GM11168 (cell line): ENCODE measurements at regions not wholly inside any gene's neighbourhood (a gene's known extent, or its start where the extent isn't known, plus 50 kb on each side); places are given as distances from the start of the nearest gene placed in this dataset.

Source experiments
- in situ Hi-C: fragments of 300-500 bp; cut with MboI; formaldehyde crosslinking; loops from one replicate; pipeline ENCODE4 v1.12.0; 2022; ENCODE audit warnings: low sequenced_read_pairs; ENCODE audit not compliant: unreplicated experiment

DNA sequence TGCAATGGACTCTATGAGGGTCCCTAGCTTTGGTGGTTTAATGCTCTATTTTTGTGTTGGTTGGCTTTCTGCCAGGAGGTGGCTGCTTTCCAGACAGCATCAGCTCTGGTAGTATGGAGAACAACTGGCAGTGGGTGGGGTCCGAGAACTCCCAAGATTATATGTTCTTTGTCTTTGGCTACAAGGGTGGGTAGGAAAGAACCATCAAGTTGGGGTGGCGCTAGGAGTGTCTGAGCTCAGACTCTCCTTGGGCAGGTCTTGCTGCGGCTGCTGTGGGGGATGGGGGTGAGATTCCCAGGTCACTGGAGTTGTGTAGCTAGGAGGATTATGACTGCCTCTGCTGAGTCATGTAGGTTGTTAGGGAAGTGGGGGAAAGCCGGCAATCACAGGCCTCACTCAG is 976.1 kb upstream of the GYPC start:
- in situ Hi-C loops = no loop called here

DNA sequence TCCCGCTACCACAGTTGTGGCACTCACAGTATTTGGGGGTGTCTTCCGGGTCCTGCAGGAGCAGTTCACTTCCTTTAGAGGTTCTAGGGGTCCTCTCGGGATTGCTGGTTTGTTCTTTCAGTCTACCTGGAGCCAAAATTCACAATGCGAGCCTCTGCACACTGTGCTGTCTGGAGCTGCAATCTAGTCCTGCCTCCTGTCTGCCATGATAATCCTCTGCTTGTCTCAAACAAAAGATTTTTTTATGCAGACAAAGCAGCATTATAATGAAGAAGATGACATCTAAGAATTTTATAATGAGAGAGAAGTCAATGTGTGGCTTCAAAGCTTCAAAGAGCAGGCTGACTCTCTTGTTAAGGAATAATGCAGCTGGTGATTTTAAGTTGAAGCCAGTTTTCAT is 975.1 kb upstream of the GYPC start:
- in situ Hi-C loops = no loop called here

DNA sequence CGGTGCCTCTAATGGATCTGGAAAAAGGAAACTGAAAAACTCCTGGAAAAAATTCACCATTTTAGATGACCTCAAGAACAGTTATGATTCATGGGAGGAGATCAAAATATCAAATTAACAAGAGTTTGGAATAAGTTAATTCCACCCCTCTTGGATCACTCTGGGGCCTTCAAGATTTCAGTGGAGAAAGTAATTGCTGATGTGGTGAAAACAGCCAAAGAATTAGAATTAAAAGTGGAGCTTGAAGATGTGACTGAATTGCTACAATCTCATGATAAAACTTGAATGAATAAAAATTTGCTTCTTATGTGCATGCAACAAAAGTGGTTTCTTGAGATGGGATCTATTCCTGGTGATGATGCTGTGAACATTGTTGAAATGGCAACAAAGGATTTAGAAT is 974.4 kb upstream of the GYPC start:
- in situ Hi-C loops = no loop called here

DNA sequence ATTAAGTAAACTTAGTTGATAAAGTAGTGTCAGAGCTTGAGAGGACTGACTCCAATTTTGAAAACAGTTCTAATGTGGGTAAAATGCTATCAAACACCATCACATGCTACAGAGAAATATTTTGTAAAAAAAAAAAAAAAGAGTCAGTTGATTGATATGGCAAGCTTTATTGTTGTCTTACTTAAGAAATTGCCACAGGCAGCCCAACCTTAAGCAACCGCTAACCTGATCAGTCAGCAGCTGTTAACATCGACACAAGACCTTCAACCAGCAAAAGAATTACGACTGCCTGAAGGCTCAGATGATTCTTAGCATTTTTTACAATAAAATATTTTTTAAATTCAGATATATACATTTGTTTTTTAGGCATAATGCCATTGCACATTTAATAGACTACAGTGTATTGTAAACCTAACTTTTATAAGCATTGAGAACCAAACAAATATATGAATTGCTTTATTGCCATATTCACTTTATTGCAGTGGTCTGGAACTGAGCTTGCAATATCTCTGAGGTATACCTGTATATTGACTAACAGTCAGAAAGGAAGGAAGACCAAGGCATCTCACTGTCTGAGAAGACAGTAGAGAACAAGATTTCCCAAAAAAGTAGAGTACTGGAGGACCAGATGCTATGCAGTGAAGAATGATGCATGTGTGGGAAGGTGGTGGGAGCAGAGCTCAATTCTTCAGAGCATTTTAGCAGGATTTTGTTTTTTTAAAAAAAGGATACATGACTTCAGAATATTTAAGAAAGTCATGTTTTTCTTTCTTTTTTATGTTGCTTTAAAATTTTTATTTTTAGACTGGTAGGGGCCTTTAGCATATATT is 973.8 kb upstream of the GYPC start:
- in situ Hi-C loops = no loop called here

DNA sequence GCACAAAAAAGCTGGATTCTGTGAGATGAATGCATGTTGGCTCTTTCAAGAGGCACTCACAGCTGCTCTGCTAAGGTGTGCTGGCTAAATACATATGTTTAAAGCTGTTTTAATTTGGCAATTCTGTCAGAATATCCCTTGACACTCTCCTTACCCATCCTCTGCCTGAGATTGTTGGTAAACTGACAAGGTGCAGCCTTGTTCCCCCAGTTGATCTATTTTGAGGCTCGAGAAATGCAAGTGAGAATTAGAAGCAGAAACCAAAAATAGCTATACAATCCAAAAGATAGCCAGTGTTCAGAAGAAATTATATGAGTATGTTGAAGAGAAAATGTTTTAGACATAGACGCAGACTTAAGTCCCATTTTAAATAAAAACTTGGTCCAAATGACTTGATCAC is 971.7 kb upstream of the GYPC start:
- in situ Hi-C loops = no loop called here

DNA sequence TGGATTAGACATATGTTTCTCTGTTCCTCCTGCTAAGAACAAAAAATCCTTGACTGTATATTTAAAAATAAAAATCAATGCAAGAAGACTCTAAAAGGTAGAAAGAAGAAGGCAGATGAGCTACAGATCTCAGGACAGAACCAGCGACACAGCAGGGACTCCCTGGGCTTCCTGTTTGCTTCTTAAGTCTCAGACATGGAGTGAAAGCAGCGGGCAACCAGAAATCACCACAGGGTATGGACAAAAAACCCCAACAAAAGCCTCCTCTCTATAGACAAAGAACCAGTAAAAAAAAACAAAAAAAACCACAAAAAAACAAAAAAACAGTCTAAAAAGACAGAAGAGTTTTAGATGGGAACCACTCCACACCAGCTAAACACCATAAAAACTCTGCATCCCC is 971.0 kb upstream of the GYPC start:
- in situ Hi-C loops = no loop called here

DNA sequence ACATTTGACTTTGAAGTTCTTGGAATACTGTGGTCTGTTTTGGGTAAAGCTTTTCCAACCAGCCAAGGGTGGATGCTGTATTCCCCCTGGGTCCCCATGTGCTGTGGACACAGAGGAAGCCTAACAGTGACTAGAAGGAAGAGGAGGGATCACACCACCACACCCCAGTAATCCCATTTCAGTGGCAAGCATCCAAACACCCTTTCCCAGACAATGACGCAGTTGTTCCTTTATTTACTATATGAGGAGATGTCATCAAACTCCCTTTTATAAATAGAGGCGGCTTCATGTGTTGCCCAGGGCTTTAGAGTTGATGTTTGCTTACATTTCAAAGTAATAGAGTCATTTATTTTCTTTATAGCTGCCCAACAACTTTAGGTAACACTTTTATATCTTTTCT is 959.4 kb upstream of the GYPC start:
- in situ Hi-C loops = no loop called here

DNA sequence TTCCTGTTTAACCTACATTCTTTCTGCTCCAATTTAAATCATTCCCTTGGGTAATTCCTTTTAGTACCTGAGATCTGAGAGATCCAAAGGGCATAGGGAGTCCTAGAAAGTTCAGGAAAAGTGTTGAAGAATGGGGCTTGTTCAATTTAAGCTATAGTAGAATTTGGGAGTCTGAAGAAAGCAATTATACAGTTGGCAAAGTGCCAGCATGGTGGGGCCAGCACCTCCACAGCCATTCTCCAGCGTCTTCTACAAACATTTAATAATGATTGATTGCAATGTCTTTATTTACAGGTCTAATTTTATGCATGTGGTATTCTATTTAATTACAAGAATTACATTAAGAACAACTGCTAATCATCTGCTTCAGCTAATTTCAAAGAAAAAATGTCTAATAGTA is 957.7 kb upstream of the GYPC start:
- in situ Hi-C loops = no loop called here

DNA sequence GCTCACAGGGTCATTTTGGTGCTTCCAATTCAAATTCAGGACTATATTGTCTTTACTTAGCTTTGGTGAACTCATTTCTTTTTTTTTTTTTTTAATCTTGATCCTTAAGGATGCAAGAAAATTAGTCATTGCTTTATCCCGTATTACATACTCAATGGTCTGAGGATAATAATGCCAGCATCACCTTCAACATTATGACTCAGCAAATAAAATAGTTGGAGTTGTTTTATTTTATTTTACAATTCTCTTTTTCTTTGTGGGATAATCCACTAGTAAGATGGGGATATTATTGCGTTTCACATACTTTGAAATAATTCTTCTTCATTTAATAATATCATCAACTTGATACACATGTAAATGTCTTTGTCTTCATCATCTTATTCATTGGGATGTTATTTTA is 954.9 kb upstream of the GYPC start:
- in situ Hi-C loops = no loop called here

DNA sequence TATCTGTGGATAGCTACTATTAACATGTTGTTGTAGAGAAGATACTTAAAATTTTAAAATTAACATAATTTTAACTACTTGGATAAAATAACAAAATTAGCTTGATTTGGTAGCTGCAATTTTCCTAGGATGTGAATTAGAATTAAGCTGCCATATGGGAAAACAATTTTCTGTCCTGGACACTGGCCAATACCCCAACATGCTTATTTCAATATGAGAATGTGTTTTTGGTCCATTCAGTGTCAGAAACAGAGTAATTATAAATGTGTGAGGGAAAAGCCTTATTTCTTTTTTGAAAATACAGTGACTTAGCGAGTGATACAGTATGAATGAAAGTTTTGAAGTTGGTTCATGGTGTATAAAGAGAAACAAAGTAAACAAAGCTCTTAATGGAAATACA is 948.3 kb upstream of the GYPC start:
- in situ Hi-C loops = no loop called here

DNA sequence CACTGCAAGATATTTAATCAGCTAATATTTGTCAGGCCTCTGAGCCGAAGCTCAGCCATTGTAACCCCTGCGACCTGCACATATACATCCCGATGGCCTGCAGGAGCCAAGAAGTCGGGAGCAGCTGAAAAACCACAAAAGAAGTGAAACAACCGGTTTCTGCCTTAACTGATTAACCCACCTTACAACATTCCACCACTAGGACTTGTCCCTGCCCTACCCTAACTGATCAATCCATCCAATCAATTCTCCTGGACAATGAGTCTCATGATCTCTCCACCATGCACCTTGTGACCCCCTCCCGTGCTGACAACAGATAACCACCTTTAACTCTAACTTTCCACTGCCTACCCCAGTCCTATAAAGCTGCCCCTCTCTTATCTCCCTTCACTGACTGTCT is 945.4 kb upstream of the GYPC start:
- in situ Hi-C loops = no loop called here

DNA sequence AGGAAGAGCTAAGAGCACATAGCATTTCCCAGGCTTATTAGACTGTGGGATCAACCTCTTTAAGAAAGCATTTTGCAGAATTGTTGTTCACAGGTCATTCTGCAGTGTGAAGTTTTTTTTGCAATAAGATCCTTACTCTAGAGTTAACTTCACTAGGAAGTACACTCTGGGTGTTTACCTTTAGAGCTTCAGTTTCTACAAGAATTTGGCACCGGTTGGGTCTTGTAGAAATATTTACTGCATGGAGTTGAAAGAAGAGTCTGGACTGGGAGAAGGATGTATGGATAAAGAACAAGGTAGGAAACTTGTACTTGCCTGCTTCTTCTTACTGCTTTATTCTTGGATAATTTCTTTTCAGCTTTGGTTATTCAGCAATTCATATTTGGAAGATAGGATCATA is 944.9 kb upstream of the GYPC start:
- in situ Hi-C loops = no loop called here

DNA sequence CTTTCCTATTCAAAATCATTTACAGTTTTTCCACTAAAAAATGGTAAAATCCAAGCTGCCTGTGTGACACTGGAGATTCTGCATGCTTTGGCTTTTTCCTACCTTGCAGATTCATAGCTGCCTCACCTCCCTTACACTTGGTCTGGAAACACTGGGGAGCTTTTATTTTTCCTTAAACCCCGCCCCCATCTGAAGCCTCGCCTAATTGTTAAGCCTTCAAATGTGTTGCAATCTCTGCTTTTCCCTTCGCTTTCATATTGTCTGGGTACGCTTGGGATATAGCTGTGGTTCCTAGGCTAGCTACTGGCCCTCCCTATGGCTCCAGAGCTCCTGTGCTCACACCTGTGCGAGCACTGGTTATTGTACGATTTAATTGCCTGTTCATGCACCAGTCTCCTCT is 942.4 kb upstream of the GYPC start:
- in situ Hi-C loops = no loop called here

DNA sequence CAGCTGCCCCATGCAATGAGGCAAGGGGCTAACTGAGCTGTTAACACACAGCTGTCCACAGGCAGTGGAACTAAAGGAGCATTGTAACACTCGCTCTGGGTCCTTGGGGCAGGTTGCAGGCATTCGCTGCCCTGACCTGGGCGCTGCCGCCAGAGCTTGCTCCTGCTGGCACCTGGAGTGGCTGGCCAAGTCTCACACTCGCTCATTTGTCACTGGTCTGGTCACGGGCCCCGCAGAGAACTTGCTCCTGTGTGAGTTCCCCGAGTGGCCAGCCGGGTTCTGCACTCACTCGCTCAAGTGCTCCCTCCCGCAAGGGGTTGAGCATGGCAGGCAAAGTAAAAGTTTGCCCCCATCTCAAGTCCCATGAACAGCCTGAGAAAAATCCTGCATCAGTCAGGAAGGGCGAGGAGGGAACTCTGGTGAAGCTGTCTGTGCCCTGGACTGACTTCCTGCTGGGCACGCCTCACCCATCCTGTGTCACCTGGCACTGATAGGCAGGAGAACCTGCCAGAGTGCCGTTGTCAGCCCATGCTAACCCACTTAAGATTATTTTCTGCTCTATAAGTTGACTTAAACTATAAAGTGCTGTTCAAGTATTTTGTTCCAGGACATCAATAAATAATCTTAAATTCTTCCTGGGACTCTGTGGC is 934.8 kb upstream of the GYPC start:
- in situ Hi-C loops = no loop called here

DNA sequence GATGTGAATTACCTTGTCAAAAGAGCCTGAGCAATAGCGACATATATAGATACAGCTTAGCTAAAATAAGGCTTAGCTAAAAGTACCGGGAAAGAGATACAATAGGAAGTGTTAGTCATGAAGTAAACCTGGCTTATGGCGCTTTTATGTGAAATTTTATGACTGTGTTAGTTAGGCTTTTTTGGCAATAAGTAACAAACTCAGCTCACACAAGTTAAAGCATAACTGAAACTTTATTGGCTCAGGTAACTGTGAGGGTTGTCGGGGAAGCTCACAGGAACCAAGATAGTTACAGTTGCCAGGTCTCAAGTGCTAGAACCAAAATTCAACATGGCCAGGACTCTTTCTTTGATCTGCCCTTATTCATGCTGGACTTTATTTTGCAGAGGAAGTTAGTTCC is 925.0 kb upstream of the GYPC start:
- in situ Hi-C loops = no loop called here

DNA sequence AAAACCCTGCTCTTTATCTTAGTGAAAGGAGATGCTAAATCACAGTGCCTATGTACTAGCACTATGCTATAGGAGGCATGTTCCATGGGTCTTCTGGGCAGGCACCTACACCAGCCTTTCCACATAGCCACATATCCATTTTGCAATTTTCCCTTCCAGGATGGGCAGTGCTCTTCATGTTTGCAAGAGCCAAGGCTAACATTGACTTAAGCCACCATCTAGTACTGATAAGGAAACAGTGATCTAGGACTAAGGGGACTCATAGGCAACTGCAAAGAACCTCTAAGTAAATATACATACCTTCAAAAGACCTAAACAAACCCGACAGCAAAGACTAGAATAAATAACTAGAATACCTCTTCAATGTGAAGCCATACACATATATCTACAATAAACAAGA is 919.7 kb upstream of the GYPC start:
- in situ Hi-C loops = no loop called here

DNA sequence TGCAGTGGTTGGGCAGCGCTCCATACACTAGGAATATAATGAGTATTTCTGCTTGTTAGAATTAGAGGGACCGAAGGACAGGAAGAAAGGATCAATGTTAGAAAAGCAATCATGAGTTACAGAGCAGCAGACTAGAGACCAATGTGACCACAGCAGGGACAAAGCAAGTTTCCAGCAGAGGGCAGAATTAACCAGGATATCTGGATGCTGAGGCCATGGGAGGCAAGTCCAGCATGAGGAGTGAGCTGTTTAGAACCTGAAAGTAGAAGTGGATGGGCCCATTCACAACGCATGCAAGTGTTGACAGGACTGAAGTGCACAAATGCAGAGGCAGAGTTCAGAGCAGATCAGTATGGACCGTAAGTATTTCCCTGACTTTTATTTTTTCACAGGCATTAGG is 910.4 kb upstream of the GYPC start:
- in situ Hi-C loops = no loop called here

DNA sequence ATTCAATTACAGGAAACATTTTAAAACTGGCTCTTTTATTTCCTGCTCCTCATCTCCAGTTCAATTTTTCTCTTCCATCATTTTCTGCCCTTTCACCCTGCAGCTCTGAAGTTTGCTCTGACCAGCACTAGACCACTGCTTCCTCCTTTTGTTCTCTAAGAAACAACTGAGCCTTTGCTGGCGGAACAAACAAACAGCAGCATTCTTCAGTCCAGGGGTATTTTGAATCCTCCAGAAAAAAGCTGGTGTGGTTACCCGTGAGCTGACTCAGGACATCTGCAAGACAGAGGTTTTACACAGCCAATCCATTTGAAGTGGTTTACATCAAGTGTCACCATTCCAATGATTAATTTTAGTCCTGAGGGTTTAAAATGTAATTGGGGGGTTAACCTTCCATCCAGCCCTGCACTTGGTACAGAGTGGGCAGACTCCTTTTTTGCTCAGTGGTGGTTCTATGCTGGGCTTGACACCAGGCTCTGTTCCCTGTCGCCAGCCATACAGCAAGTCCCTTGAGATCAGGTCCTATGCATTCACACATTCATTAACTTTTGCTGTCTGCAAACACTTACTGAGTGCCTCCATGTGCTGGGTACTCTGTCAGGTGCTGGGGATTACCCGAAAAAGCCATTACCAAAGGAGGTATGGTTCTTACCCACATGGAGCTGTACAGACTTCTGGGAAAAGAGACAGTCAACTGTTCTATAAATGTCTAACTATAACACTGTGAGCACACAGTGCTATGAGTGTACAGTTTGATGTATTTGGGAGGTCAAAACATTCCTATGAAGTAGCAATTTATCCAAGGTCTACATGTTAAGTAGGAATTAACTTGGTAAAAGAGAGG is 909.4 kb upstream of the GYPC start:
- in situ Hi-C loops = no loop called here

DNA sequence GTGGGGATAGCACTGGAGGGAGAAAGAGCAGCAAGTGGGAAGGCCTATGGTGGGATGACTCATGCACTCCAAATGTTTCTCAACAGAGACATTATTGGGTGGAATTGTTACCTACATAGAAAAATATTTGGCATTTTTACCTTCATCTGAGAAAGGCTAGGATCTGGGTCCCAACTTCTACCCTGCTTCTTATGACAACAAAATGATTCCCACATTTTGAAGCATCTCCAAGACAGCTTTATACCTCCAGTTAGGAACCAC is 908.9 kb upstream of the GYPC start:
- in situ Hi-C loops = no loop called here

DNA sequence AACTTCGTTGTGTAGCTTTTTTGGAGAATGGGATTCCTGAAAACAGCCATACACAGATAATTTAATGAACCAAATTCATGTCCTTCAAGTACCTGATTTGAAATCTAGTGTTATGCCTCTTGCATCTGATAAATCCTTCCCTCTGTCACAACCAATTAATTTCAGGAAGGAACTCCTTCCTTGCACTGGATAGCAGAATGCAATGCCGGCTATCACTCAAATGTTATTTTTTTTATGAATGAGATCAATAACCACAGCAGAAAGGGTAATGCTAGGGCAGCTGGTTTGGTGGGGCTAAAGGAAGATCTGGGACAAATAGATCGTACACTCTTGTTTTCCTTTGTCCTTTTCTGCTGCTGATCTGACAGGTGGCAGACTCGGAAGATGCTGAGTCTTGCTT is 899.5 kb upstream of the GYPC start:
- in situ Hi-C loops = no loop called here

DNA sequence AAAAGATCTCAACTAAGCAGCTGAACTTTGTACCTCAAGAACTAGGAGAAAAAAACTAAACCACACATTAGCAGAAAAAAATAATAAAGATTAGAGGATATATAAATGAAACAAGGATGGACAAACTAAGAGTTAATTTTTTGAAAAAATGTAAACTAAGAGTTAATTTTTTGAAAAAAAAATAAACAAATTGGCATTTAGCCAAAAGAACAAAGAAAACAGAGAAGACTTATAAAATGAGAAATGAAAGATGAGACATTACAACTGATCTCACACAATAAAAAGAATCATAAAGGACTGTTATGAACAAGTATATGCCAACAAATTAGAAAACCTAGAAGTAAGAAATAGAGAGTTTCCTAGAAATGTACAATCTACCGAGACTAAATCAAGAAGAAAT is 859.2 kb upstream of the GYPC start:
- in situ Hi-C loops = no loop called here

DNA sequence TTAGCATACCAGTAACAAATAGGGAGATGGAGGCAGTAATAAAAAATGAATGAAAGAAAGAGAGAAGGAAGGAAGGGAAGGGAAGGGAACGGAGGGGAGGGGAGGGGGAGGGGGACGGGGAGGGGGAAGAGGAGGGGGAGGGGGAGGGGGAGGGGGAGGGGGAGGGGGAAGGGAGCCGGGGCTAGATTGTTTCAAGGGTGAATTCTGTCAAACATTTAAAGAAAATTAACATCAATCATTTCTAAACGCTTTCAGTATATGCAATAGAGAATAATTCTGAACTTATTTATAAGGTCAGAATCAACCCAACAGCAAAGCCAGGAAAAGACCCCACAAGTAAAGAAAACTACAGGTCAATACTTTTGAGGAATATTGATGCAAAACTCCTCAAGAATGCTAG is 858.8 kb upstream of the GYPC start:
- in situ Hi-C loops = no loop called here
